A673 (cell line): ENCODE measurements at regions not wholly inside any gene's neighbourhood (a gene's known extent, or its start where the extent isn't known, plus 50 kb on each side); places are given as distances from the start of the nearest gene placed in this dataset.

Experiments
- EZH2 ChIP-seq: fragments of 200-600 bp; sonication (generic); IDR thresholded peaks from 2 replicates; pipeline ENCODE4 v1.6.1; 2017; ENCODE audit warnings: borderline replicate concordance, low read depth, mild to moderate bottlenecking, mixed read lengths, antibody characterized with exemption, low read length; ENCODE audit not compliant: poor library complexity, severe bottlenecking
- TF ChIP-seq, protein P1 (sequence below): fragments of 300-800, 200-600 bp; sonication (generic); conservative IDR thresholded peaks from 2 replicates; pipeline ENCODE4 v1.5.1; 2017; ENCODE audit warnings: low read depth, mild to moderate bottlenecking, antibody characterized with exemption, low read length, moderate library complexity, mixed read lengths

DNA sequence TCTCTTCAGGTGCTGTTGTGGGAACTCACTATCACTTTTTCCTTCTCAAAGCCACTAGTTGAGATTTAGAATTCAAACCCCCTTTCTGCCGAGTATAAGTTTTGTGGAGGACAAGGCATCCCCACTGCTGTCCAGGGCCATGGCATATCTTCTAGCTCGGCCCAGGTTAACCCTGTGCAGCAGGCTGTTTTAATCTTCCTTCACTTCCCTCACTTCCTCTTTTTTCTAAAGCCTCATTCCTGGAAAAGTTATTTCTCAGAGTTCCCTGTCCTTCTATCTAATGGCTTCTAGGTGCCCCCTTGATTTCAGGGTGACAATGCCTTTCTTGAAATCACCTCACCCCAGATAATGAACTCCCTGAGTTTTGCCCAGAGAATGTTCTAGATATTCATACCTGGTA, 222.3 kb downstream of the SNX10 start:
- no peak for TF ChIP-seq EZH2
- TF ChIP-seq, protein P1, sequence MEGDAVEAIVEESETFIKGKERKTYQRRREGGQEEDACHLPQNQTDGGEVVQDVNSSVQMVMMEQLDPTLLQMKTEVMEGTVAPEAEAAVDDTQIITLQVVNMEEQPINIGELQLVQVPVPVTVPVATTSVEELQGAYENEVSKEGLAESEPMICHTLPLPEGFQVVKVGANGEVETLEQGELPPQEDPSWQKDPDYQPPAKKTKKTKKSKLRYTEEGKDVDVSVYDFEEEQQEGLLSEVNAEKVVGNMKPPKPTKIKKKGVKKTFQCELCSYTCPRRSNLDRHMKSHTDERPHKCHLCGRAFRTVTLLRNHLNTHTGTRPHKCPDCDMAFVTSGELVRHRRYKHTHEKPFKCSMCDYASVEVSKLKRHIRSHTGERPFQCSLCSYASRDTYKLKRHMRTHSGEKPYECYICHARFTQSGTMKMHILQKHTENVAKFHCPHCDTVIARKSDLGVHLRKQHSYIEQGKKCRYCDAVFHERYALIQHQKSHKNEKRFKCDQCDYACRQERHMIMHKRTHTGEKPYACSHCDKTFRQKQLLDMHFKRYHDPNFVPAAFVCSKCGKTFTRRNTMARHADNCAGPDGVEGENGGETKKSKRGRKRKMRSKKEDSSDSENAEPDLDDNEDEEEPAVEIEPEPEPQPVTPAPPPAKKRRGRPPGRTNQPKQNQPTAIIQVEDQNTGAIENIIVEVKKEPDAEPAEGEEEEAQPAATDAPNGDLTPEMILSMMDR = no peak
